A673 (cell line): ENCODE measurements at regions not wholly inside any gene's neighbourhood (a gene's known extent, or its start where the extent isn't known, plus 50 kb on each side); places are given as distances from the start of the nearest gene placed in this dataset.

Source experiments
- BruUV-seq: library from RNA; stranded (reverse); fragments of 400-500 nt; replicated peaks from 2 replicates; lab custom pipeline; 2021; lab: Mats Ljungman, UMichigan
- CTCF ChIA-PET: fragments of 300-600 bp; sonication (Branson Sonifier 250); formaldehyde crosslinking; loops from one replicate; lab custom pipeline; 2022; ENCODE audit warnings: antibody characterized with exemption; lab: Charles Lee
- POLR2A ChIA-PET: fragments of 300-600 bp; sonication (Branson Sonifier 250); formaldehyde crosslinking; loops from one replicate; lab custom pipeline; 2022; ENCODE audit warnings: antibody characterized with exemption; ENCODE audit not compliant: low non-redundant PET; lab: Charles Lee
- DNase-seq: peaks from one replicate; pipeline ENCODE4 v3.0.0-alpha.2; 2015; ENCODE audit warnings: low spot score
- H3K27ac ChIP-seq: fragments of 200-600 bp; sonication (generic); 2 replicates; pipeline ENCODE4 v1.5.1; 2016; ENCODE audit warnings: mixed run types, low read depth, mild to moderate bottlenecking, mixed read lengths, antibody characterized with exemption, low read length; ENCODE audit not compliant: poor library complexity, severe bottlenecking
- H3K27me3 ChIP-seq: fragments of 200-600 bp; sonication (generic); replicated peaks from 2 replicates; pipeline ENCODE4 v1.6.1; 2017; ENCODE audit warnings: mixed run types, low read depth, mild to moderate bottlenecking, mixed read lengths, antibody characterized with exemption, low read length; ENCODE audit not compliant: insufficient read depth, poor library complexity
- H3K36me3 ChIP-seq: fragments of 200-600 bp; sonication (generic); 2 replicates; pipeline ENCODE4 v1.6.1; 2016; ENCODE audit warnings: mixed run types, mild to moderate bottlenecking, mixed read lengths, antibody characterized with exemption, low read length; ENCODE audit not compliant: insufficient read depth, poor library complexity, severe bottlenecking
- H3K4me1 ChIP-seq: fragments of 200-600 bp; sonication (generic); 2 replicates; pipeline ENCODE4 v1.6.1; 2017; ENCODE audit warnings: mixed run types, mild to moderate bottlenecking, mixed read lengths, antibody characterized with exemption, low read length; ENCODE audit not compliant: insufficient read depth, poor library complexity, severe bottlenecking
- H3K4me3 ChIP-seq: fragments of 200-600 bp; sonication (generic); 2 replicates; pipeline ENCODE4 v1.5.1; 2016; ENCODE audit warnings: low read depth, mixed run types, mild to moderate bottlenecking, mixed read lengths, low read length; ENCODE audit not compliant: poor library complexity, severe bottlenecking
- H3K9me3 ChIP-seq: fragments of 200-600 bp; sonication (generic); 2 replicates; pipeline ENCODE4 v1.6.1; 2016; ENCODE audit warnings: mixed run types, low read depth, mild to moderate bottlenecking, mixed read lengths, antibody characterized with exemption, low read length; ENCODE audit not compliant: poor library complexity, severe bottlenecking
- CTCF ChIP-seq: fragments of 300-800, 200-600 bp; sonication (generic); conservative IDR thresholded peaks from 2 replicates; pipeline ENCODE4 v1.5.1; 2017; ENCODE audit warnings: low read depth, mild to moderate bottlenecking, antibody characterized with exemption, low read length, moderate library complexity, mixed read lengths
- EZH2 ChIP-seq: fragments of 200-600 bp; sonication (generic); IDR thresholded peaks from 2 replicates; pipeline ENCODE4 v1.6.1; 2017; ENCODE audit warnings: borderline replicate concordance, low read depth, mild to moderate bottlenecking, mixed read lengths, antibody characterized with exemption, low read length; ENCODE audit not compliant: poor library complexity, severe bottlenecking
- intact Hi-C: fragments of 100-400 bp; cut with micrococcal nuclease; formaldehyde crosslinking; loops from one replicate; pipeline ENCODE4 v1.10.0; 2022; ENCODE audit not compliant: unreplicated experiment

DNA sequence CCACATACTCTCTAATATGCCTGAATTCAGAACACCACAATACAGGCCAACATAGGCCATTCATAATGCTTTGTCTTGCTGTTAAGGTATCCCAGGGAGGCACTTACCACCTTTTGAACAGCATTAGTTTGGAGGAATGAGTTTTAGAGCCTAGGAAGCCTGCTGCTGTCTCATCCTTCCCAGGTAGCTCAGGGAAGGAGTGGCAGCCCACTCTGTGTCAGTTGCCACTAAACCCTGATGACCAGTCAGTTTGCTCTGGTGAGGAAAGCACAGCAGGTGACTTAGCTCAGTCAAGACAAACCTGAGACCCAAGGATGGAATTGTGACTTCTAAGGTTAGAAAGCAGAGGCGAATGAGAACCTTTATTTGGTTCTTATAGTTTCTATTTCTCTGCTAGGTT, 337.4 kb upstream of the ATP10B start:
- Histone ChIP-seq H3K27ac (no peak overlapping the region), H3K4me3 (no peak overlapping the region), H3K36me3 (no peaks in the 10 kb centered on the region), H3K4me1 (no peaks in the 10 kb centered on the region), H3K9me3 (no peaks in the 10 kb centered on the region), H3K27me3 (no peaks in the 10 kb centered on the region)
- ChIA-PET POLR2A (no interaction called here), CTCF (no interaction called here)
- BruUV-seq: no TSS peak
- no peak for TF ChIP-seq EZH2
- TF ChIP-seq CTCF: no peak
- DNase-seq: no peak
- intact Hi-C loops: no loop called here

DNA sequence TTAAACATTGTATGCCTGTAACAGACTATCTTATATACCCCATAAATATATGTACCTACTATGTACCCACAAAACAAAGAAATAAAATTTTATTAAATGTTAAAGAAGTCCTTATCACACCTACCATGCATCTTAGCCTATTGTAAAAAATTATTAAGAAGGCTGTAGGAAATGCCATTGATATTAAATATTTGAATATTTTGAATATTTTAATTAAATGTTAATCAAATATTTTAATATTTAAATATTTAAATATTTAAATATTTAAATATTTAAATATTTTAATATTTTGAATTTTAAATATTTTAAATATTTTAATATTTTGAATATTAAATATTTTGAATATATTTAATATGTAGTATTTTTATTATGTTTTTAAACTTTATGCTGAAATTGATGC, 331.5 kb upstream of the ATP10B start:
- ChIA-PET POLR2A (no interaction called here), CTCF (no interaction called here)
- intact Hi-C loops: no loop called here

DNA sequence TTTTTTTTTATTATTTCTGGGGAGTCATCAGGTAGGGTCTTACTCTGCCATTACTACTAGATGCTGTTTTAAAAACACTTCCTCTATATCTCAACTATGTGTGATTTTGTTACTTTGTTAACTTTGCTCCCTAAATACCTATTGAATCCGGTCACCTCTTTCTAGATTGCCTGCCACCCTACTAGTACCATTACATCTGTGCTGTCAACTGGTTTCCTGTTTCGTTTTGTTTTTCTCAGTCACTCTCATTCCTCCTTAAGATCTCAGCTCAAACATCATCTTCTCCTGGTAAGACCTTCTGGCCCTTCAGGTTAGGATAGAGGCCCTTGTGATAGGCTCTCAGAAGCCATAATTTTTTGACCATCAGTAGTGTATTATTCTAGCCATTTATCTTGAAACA, 324.2 kb upstream of the ATP10B start:
- H3K4me1 ChIP-seq: no peaks in the 10 kb centered on the region
- no peak overlapping the region for H3K4me3 ChIP-seq
- H3K27ac ChIP-seq: no peak overlapping the region
- TF ChIP-seq CTCF (no peak), EZH2 (no peak)
- H3K27me3 ChIP-seq: no peaks in the 10 kb centered on the region
- BruUV-seq: no TSS peak
- ChIA-PET CTCF (no interaction called here), POLR2A (no interaction called here)
- H3K9me3 ChIP-seq: no peaks in the 10 kb centered on the region
- intact Hi-C loops: no loop called here
- DNase-seq: no peak
- no peaks in the 10 kb centered on the region for H3K36me3 ChIP-seq

More for the DNA sequence above, 331.5 kb upstream of the ATP10B start:
- Histone ChIP-seq H3K27me3 (no peaks in the 10 kb centered on the region), H3K27ac (no peak overlapping the region), H3K9me3 (no peaks in the 10 kb centered on the region), H3K4me3 (no peak overlapping the region), H3K4me1 (no peaks in the 10 kb centered on the region), H3K36me3 (no peaks in the 10 kb centered on the region)
- BruUV-seq: no TSS peak
- TF ChIP-seq CTCF (no peak), EZH2 (no peak)
- no peak for DNase-seq
